ENCODE measurements at regions not wholly inside any gene's neighbourhood (a gene's known extent, or its start where the extent isn't known, plus 50 kb on each side); places are given as distances from the start of the nearest gene placed in this dataset.
A peak's percentile ranks its signal among the peaks of the same experiment; 100 is the strongest.

DNA sequence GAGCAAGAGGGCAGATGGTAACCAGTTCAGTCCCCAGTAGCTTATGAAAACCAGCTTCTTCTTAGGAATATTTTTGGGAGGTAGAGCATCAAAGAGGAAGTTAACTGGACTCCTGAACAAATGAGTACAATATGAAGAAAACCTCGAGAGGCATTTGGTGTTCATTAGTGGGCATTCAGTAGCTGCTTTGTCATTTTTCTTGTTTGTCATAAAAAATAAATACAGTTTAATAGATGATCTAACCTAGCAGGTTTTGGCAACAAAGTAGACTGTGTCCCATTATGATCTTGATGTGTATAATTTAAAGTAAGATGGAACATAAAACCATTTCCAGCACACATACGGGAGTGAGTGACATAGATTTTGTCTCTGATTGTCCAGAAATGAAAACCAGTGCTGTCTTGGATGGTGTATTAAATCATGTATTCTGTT lies 173.1 kb downstream of the HS3ST3A1 start:
- H3K4me1 Mint-ChIP-seq = peaks cover 43% of the 10 kb centered on the region
- no peaks in the 10 kb centered on the region for H3K27me3 Mint-ChIP-seq (ENCODE audit: low read depth)
- DNase-seq (ENCODE audit: low spot score in 2 of 2, unreplicated experiment in 2 of 2) = no peak
- peak overlapping the region; percentile 52 for H3K27ac Mint-ChIP-seq
- TF ChIP-seq, protein P1, sequence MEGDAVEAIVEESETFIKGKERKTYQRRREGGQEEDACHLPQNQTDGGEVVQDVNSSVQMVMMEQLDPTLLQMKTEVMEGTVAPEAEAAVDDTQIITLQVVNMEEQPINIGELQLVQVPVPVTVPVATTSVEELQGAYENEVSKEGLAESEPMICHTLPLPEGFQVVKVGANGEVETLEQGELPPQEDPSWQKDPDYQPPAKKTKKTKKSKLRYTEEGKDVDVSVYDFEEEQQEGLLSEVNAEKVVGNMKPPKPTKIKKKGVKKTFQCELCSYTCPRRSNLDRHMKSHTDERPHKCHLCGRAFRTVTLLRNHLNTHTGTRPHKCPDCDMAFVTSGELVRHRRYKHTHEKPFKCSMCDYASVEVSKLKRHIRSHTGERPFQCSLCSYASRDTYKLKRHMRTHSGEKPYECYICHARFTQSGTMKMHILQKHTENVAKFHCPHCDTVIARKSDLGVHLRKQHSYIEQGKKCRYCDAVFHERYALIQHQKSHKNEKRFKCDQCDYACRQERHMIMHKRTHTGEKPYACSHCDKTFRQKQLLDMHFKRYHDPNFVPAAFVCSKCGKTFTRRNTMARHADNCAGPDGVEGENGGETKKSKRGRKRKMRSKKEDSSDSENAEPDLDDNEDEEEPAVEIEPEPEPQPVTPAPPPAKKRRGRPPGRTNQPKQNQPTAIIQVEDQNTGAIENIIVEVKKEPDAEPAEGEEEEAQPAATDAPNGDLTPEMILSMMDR (IDR thresholded peaks at IDR 0.05; ENCODE audit: unreplicated experiment) = no peak
- H3K36me3 Mint-ChIP-seq = no peaks in the 10 kb centered on the region
- H3K4me3 Mint-ChIP-seq = no peak overlapping the region
- H3K9me3 Mint-ChIP-seq = peaks cover 1% of the 10 kb centered on the region

GRCh38 chr17:13426991-13427390 lies 174.7 kb downstream of the HS3ST3A1 start:
- no peak overlapping the region for H3K27ac Mint-ChIP-seq
- H3K27me3 Mint-ChIP-seq (ENCODE audit: low read depth) = no peaks in the 10 kb centered on the region
- no peak for DNase-seq (ENCODE audit: low spot score in 2 of 2, unreplicated experiment in 2 of 2)
- H3K4me1 Mint-ChIP-seq = peaks cover 51% of the 10 kb centered on the region
- H3K4me3 Mint-ChIP-seq = no peak overlapping the region
- peaks cover under 1% of the 10 kb centered on the region for H3K9me3 Mint-ChIP-seq
- H3K36me3 Mint-ChIP-seq = no peaks in the 10 kb centered on the region
- TF ChIP-seq, protein P1 (IDR thresholded peaks at IDR 0.05; ENCODE audit: unreplicated experiment) = no peak

GRCh38 chr17:13425390-13425789 lies 176.3 kb downstream of the HS3ST3A1 start:
- TF ChIP-seq, protein P1 (IDR thresholded peaks at IDR 0.05; ENCODE audit: unreplicated experiment) = no peak
- H3K9me3 Mint-ChIP-seq = peaks cover 8% of the 10 kb centered on the region
- H3K27ac Mint-ChIP-seq = no peak overlapping the region
- H3K36me3 Mint-ChIP-seq = no peaks in the 10 kb centered on the region
- DNase-seq (ENCODE audit: low spot score in 2 of 2, unreplicated experiment in 2 of 2) = no peak
- H3K4me1 Mint-ChIP-seq = peaks cover 54% of the 10 kb centered on the region
- H3K27me3 Mint-ChIP-seq (ENCODE audit: low read depth) = no peaks in the 10 kb centered on the region
- H3K4me3 Mint-ChIP-seq = no peak overlapping the region

- DNase-seq (ENCODE audit: low spot score in 2 of 2, unreplicated experiment in 2 of 2) = no peak
- H3K27me3 Mint-ChIP-seq (ENCODE audit: low read depth) = no peaks in the 10 kb centered on the region
- TF ChIP-seq, protein P1 (IDR thresholded peaks at IDR 0.05; ENCODE audit: unreplicated experiment) = no peak
- peaks cover 8% of the 10 kb centered on the region for H3K9me3 Mint-ChIP-seq
- H3K36me3 Mint-ChIP-seq = no peaks in the 10 kb centered on the region
- H3K4me3 Mint-ChIP-seq = no peak overlapping the region
- H3K27ac Mint-ChIP-seq = no peak overlapping the region
- H3K4me1 Mint-ChIP-seq = peaks cover 37% of the 10 kb centered on the region
Observed at GRCh38 chr17:13421581-13422130, 180.1 kb downstream of the HS3ST3A1 start.

GRCh38 chr17:13420878-13421277 lies 180.9 kb downstream of the HS3ST3A1 start:
- DNase-seq (ENCODE audit: low spot score in 2 of 2, unreplicated experiment in 2 of 2) = no peak
- Mint-ChIP-seq H3K9me3 (peaks cover 8% of the 10 kb centered on the region), H3K36me3 (no peaks in the 10 kb centered on the region), H3K27ac (no peak overlapping the region), H3K4me1 (peaks cover 45% of the 10 kb centered on the region), H3K27me3 (ENCODE audit: low read depth) (no peaks in the 10 kb centered on the region), H3K4me3 (no peak overlapping the region)
- TF ChIP-seq, protein P1 (IDR thresholded peaks at IDR 0.05; ENCODE audit: unreplicated experiment) = no peak

DNA sequence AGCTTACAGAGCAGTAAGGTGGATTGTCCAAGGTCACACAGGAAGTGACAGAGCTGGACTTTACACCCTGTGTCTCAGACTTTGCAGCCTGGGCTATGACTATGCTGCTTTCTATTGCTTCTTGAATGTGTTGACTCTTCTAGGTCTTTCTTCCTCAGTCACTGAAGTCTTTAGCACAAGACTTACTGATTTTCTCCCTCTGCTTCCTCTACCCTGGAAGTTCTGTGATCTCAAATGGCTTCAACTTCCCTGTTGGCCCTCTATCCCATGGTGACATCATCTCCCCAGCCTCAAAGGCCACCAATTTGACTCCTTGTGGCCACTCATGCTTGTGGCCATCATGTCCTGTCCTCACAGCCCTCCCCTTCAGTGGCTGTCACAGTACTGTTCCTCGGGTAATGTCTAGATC lies 181.3 kb downstream of the HS3ST3A1 start:
- no peaks in the 10 kb centered on the region for H3K27me3 Mint-ChIP-seq (ENCODE audit: low read depth)
- H3K4me3 Mint-ChIP-seq = no peak overlapping the region
- no peak overlapping the region for H3K27ac Mint-ChIP-seq
- DNase-seq (ENCODE audit: low spot score in 2 of 2, unreplicated experiment in 2 of 2) = no peak
- H3K36me3 Mint-ChIP-seq = no peaks in the 10 kb centered on the region
- H3K4me1 Mint-ChIP-seq = peaks cover 49% of the 10 kb centered on the region
- peaks cover 10% of the 10 kb centered on the region for H3K9me3 Mint-ChIP-seq
- TF ChIP-seq, protein P1 (IDR thresholded peaks at IDR 0.05; ENCODE audit: unreplicated experiment) = no peak
